HG03064 (cell line): ENCODE measurements at regions not wholly inside any gene's neighbourhood (a gene's known extent, or its start where the extent isn't known, plus 50 kb on each side); places are given as distances from the start of the nearest gene placed in this dataset.
"Not testable (repeated sequence)": the region's sequence is repeated elsewhere in the genome, so short reads cannot be mapped to it uniquely, and the experiment has no call there.

Source experiments
- ATAC-seq: cut with Tn5 transposase; IDR thresholded peaks from one replicate; pipeline ENCODE4 v1.9.1; 2021; ENCODE audit warnings: low read depth; ENCODE audit not compliant: unreplicated experiment

DNA sequence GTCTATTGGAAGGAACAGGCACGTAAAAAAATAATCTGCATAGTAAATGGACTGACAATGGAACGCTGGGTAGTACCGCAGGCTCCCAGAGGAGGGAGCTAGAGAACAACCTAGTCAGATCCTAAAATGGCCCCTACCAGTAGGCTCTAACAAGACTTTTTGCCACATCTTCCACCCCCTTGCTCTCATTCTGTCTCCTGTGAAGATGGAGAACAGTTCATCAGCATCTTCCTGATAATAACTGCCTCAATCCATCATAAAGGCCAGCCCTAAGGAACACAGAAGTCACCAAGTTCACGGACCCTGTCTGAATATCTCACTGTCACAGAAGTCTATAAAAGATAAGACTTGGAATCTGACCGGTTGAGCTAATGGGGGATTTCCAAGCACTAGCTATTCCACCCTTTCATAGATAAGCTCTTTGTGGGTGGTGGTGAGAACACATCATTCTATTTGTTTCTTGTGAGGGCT, 133.4 kb downstream of the SLC1A3 start:
- ATAC-seq = no peak

DNA sequence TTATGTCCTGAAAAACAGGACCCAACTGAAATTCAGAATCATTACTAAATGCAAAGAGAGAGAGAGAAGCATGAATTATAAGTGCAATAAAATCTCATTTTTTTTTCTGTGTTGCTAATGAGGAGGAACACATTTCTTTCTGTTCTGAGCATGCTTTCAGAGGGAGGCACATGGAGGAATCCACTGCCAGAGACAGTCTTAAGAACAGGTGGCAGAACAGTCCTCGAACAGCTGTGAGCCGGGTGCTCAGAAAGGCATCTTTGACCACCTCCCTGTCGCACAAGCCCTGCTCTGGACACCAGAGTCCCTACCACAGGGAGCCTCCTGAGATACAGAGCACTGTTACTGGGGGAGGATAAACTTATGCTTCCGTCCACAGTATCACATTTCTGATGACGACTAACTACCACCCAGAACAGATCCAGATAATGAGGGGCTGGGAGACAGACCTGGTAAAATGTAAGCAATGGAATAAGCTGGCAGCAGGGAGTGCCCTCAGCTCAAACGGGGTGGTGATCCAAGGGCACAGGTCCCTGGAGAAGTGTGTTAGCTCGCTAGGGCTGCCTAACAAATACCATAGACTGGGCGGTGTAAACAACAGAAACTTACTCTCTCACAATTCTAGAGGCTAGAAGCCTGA, 134.0 kb downstream of the SLC1A3 start:
- ATAC-seq = no peak

DNA sequence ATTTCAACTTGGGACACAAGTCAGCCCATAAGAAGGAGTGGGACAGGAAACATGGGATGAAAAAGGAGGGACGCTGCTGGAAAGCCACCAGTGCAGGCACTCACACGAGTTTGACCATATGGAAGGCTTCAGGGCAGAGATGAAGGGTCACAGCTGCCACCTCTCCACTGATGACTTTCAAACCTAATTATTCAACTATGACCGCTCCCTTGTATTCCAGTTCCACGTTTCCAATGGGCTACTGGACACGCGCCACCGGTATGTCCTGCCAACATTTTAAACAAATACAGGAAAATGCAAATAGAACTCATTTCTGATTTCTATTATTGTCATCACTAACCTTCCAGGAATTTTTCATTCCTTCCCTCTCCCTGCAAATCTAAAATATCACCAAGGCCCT, 134.7 kb downstream of the SLC1A3 start:
- ATAC-seq = no peak

DNA sequence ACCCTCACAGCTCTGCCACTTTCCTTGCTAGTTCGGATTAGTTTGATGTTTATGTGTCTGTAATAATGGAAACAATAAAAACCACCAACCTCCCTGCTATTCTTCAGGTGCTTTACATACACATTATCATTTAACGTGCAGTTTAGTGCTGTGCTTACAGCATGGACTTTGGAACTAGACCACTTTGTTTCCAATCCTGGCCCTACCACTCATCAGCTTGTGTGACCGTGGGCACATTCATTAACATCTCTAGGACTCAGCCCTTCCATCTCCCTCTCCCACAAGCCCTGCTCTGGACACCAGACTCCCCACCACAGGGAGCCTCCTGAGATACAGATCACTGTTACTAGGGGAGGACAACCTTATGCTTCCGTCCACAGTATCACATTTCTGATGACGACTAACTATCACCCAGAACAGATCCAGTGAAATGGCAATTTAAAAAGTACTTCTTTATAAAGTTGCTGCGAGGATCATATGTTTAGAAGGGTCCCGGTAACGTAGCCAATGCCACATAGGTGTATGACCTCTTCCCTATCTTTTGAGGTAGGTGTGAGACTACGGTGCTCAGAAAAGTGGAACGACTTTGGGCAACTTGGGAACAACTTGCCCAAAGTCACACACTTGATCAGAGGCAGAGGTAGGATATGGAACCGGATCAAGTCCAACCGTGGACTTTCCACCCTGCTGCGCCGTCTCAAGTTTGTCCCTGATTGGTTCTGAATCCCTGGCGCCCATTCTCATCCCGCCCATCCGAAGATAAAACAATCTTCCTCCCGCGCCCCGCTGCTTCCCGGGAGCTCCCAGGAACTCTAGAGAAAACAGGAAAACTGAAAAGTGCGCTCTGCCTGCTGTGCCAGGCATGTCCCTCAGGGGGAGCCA, 132.4 kb upstream of the NIPBL start:
- ATAC-seq = no peak

DNA sequence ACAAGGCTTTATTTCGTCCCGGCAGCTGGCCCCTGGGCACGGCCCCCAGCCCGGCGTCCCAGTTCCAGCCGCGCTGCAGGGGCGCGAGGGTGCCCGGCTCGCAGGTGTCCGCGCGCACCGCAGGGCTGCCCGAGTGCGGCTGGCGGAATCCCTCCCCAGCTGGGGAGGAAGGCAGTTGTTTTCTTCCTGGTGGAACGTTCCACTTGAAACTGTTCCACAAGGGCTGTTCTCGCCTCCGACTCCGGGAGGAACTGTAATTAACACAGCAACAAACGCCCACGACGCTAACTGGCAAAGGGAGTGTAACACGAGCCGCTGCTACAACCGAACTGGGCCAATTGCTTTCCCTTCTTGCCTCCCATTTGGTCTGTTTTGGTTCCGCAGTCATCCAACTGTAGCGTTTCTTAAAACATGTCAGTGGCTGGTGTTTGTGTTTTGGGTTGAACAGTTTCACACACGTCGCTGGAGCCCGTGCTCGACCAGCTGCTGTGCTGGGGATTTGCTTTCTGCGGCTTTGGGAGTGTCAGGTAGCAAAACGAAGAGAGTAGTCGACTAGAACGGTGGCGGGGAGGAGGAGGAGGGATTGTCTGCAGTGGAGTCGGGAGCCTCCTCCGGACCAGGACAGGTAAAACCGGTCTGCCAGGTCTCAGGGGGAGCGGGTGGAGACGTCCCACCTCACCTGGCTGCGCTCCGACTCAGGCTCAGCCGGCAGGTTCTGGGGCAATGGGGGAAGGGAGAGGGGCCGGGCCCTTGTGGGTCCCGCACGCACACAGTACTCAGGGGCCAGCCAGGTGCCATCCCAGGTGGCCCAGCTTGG, 131.6 kb upstream of the NIPBL start:
- peak; percentile 67 for ATAC-seq

DNA sequence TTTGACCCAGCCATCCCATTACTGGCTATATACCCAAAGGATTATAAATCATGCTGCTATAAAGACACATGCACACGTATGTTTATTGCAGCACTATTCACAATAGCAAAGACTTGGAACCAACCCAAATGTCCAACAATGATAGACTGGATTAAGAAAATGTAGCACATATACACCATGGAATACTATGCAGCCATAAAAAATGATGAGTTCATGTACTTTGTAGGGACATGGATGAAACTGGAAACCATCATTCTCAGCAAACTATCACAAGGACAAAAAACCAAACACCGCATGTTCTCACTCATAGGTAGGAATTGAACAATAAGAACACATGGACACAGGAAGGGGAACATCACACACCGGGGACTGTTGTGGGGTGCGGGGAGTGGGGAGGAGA, 128.8 kb upstream of the NIPBL start:
- ATAC-seq = not testable (repeated sequence)

DNA sequence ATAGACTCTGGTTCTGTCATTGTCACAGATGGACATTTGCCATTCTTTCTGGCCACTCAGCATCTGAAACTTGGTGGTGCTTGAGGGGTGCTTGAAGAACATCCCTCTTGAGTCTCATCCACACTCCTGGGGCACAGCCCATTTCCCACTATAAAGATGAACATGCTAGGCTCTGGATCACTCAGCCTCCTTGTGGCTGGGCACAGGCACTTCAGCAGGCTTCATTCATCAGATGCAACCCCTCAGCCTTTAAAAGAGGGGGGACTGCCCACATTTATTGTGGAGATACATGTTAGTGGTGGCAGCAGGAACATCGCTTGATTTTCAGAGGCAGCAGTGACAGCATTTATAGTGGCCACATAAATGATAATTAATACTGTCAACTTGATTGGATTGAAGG, 124.7 kb upstream of the NIPBL start:
- ATAC-seq = no peak

DNA sequence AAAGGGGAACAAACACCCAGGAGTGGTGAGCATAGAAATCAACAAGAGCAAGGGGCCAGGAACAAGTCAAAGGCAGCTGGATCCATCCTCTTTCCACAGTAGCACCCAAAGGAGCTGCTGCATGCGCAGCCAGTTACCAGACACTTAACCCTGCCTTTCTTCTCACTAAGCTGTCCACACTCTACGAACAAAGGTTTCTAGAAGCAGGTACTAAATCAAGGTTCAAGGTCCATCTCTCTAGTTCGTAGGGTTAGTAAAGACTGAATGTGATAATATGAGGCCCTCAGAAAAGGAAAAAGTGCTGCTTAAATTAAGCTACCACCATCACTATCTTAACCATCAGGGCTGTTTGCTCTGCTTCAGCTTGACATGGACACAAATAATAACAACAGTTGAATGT, 121.2 kb upstream of the NIPBL start:
- ATAC-seq = no peak

DNA sequence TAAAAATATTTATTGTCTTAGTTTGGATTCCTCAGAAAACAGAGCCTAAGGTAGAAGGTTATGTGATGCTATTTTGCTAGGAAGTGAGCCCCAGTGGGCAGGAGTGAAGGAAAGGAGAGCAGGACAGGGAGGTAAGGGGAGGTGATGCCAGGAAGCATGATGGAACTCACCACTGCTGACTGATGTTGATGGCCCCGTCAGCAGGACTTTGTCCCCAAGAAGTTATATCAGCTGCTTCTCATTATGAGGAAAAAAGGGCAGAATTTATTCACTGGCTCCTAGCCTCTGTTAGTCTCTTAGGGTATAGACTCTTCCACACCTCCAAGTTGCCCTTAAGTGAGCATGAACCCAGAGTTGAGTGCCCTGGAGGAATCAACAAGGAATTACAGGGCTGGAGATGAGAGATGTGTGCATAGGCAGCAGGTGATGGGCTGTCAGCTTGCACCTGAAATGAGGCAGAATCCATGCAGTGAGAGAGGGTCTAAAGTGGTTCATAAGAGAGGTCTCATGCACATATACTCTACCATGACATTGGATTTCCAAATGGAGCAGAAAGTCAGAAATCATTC, 120.6 kb upstream of the NIPBL start:
- ATAC-seq = no peak

DNA sequence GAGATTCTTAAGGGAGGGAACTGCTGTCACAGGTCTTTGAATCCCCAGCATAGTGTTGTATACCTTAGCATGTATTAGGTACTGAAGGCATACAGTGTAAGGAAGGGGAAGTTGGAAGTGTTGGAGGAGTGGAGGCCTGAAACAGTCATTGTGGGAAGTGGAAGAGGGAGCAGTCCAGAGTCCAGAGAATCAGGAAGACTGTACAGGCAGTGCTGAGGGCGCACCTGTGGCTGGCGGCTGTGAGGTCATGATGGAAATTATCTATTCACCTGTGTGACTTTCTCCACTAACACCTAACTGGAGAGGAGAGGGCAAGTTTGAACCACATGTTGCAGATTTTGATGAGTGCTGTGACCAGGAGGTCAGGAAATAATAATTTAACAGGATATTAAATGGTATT, 119.7 kb upstream of the NIPBL start:
- no peak for ATAC-seq

DNA sequence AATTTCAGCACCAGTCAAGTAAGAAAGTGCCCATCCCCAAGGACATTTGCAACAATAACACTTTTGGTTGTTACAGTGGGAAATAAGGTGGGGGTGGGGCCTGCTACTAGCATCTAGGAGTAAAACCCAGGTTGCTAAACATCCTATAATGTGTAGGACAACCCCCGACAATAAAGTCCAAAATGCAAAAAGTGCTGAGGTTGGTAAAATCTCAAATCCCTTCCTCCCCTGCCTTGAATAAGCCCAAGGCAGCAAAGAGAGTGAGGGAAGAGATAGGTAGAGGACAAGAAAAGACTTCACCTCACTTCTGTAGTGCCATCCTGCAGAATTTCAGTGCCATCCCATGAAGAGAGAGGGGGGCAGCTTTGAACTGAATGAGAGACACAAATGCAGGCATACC, 117.5 kb upstream of the NIPBL start:
- ATAC-seq = no peak

DNA sequence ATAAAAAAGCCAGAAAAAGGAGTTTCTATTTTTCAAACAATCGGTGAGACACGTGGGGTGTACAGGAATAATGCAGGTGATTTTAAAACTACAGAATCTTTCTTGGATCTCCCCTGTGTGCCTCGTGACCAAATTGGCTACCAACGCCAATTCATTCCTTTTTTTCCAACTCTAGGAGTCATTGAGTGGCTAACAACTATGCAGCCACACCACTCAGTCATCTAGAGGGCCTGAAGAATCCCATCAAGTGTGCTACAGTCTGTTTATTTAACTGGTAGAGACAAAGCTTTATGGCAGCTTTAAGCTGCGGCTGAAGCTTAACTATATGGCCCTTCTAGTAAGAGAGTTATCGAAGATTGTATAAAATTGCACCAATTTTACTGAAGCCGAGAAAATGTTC, 113.1 kb upstream of the NIPBL start:
- ATAC-seq = no peak

DNA sequence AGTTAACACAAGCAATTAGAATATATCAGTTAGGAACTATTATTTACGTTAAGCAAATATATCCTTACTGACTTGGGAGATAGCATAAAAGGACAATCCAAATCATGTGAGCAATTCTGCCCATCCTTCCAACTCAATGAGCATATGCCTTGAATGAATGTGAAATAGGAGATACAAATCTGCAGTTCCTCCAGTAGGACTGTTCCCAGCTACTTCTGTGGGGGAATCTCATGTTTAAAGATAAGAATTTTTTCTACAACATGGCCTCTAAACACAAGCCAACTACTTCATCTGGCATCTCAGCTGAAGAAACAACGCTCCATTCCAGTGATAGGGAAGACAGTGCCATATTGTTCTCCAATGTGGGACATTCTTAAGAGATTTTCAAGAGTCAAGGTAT, 110.7 kb upstream of the NIPBL start:
- ATAC-seq = no peak

DNA sequence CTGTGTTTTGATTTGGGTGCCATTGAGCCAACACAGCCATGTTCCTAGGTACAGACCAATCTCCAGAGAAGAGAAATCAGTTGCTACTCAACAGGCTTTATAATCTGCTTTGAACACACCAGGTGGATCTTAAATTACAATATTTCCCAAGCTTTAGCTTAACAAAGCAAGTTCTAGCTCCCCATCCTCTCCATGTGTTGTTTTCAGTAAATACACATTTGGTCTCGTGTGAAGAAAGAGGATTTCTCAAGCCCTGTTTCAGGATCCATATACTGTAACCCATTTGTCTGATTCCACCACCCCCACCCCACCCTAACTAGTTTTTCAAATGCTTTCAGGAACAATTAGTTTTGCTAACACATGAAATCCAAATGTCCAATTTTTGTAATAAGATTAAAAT, 109.6 kb upstream of the NIPBL start:
- no peak for ATAC-seq

DNA sequence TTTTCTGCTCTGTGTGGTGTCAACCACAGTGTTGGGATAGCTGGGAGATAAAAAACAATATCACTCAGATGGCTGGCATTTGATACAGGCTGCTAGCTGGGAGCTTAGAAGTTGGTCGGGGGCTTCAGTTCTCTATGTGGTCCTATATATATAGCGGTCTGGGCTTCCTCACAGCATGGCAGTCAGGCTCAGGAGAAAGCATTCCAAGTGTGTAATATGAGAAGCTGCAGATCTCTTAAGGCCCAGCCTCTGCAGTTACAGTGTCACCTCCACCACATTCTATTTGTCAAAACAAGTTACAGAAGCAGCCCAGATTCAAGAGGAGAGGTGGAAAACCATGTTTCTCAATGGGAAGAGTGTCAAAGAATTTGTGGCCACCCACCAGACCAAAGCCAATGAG, 108.1 kb upstream of the NIPBL start:
- no peak for ATAC-seq

DNA sequence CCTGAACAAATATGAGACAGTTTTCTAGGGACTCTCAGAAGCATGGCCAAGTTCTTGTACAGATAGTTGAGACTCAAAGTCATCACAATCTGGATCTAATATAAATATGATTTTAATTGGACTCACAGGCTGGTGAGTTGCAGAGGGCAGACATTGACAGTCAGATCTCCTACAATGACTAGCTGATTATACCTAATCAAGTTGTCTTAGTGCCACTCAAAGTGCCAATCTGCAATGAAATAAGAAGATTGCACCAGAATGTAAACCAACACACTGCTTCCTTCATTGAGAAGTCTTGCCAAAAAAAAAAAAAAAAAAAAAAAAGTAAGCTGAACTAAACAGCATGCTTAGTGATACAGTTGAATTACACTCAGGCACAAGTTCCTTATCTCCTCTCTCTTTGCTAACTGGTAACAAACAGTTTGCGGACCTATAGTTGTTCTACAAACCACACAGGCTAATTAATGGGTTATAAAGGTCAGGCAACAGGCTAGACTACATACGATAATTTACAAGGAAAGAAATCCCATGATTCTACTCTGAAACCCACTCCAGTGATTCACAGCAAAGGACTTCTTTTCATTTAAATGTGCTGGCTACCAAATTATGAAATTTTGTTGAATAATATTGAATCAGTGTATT, 107.3 kb upstream of the NIPBL start:
- ATAC-seq = no peak

DNA sequence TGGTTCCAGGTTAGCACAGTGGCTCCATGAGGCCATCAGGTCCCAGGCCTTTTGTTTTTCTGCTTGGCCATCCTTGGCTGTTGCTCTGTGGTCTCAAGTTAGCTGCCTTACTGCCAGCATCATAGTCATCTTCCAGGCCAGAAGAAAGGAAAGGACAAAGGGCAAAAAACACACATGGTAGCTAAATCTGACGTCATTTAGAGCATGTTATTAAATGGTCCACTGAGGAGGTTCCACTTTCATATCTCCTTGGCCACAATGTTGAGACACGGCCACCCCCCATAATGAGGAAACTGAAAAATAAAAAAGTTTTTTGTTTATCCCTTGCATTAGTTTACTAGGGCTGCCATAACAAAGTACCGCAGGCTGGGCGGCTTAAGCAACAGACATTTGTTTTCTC, 106.4 kb upstream of the NIPBL start:
- no peak for ATAC-seq

DNA sequence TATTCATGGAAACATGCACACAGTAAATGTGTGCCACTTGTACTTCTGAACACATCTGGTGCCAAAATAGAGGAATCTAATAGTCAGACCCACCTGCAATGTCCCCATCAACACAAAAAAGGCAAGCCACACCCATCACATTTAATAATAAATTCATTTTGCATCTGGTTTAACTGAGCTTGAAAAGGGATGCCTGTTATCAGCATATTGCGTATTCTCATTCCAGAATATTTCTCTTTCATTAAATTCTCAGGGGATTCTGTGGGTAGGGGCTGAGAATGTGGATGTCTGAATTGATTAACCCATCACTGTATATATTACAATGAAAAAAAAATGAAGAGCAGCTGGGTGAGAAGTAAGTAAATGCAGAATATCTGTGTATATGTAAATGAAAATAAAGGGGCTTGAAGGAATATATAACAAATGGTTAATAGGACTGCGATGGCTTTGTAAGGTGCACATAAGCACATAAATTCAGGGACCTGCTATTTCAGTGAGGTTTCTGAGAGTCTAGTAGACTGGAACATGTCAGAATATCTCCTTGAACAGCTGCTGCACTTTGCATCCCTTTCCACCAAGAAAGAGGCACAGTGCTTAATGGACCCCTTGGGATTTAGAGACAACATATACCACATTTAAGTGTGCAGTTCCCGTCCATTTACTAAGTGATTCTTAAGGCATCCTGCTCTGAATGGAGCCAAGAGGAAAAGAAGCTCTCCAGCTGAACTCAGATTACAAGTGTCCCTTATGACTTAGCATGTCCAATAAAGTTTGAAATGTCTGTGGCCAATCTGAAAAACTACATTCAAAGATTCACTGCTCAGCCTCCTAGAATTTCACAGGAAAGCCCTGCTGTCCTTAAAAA, 104.1 kb upstream of the NIPBL start:
- no peak for ATAC-seq

DNA sequence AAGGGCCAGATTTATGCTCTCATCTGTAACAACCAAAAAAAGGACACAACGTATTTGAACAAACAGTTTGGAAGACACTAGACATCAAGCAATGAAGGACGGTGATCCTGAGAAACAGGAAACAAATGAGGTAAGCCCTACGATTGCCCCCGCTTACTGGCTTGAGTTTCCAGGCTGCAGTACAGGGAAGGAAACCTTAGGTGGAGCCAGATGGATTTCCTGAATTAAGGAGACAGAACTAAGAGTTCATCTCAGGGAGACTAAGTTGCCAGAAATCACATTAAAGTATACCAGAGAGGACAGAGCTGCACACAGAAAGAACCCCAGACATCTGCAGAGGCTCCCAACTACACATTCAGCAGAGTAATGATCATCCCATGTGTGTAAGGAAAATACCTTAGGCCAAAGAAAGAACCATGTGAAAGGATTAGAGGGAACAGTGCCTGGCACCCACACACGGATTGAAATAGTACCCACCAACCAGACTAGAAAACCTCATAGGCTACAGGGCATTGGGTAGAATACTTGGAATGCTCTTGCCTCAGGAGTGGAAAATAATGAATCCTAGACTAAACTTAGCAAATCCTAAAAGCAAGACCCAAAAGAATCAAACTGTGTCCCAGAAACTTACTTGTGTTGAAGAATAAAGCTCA, 99.3 kb upstream of the NIPBL start:
- ATAC-seq = no peak
